ENCODE measurements at regions not wholly inside any gene's neighbourhood (a gene's known extent, or its start where the extent isn't known, plus 50 kb on each side); places are given as distances from the start of the nearest gene placed in this dataset.
"Not testable (repeated sequence)": the region's sequence is repeated elsewhere in the genome, so short reads cannot be mapped to it uniquely, and the experiment has no call there.

GRCh38 chr22:23485490-23485889, 94.6 kb downstream of the IGLL1 start:
- WGBS, 2 donors = 84 to 85% methylated on average over 4 of the region's 4 CpGs
- H3K4me1 ChIP-seq = no peaks in the 10 kb centered on the region
- DNase-seq (no peak), ATAC-seq (ENCODE audit: low FRiP score in 2 of 2) (peak in 1 of 2 donors; percentile 85)
- no peaks in the 10 kb centered on the region for H3K27me3 ChIP-seq
- no peaks in the 10 kb centered on the region for H3K9me3 ChIP-seq
- TF ChIP-seq POLR2AphosphoS5 (IDR thresholded peaks at IDR 0.05) (no peak), EP300 (IDR thresholded peaks at IDR 0.05) (no peak), POLR2A (IDR thresholded peaks at IDR 0.05) (no peak), CTCF (IDR thresholded peaks at IDR 0.05) (no peak)
- no peak overlapping the region for H3K27ac ChIP-seq
- no peaks in the 10 kb centered on the region for H3K36me3 ChIP-seq
- H3K4me3 ChIP-seq = no peak overlapping the region

- Histone ChIP-seq H3K27me3 (no peaks in the 10 kb centered on the region), H3K36me3 (no peaks in the 10 kb centered on the region), H3K9me3 (no peaks in the 10 kb centered on the region), H3K4me1 (no peaks in the 10 kb centered on the region), H3K4me3 (no peak overlapping the region), H3K27ac (no peak overlapping the region)
- DNase-seq (no peak), ATAC-seq (ENCODE audit: low FRiP score in 2 of 2) (no peak)
- WGBS, 2 donors = 94 to 95% methylated on average over 5 of the region's 5 CpGs
- TF ChIP-seq POLR2A (IDR thresholded peaks at IDR 0.05) (no peak), CTCF (IDR thresholded peaks at IDR 0.05) (no peak), POLR2AphosphoS5 (IDR thresholded peaks at IDR 0.05) (no peak), EP300 (IDR thresholded peaks at IDR 0.05) (no peak)
These were observed 95.4 kb downstream of the IGLL1 start for GRCh38 chr22:23484651-23485050.

- no peaks in the 10 kb centered on the region for H3K27me3 ChIP-seq
- no peak overlapping the region for H3K27ac ChIP-seq
- DNase-seq (no peak), ATAC-seq (ENCODE audit: low FRiP score in 2 of 2) (no peak)
- no peak overlapping the region for H3K4me3 ChIP-seq
- H3K4me1 ChIP-seq = no peaks in the 10 kb centered on the region
- no peaks in the 10 kb centered on the region for H3K36me3 ChIP-seq
- TF ChIP-seq POLR2AphosphoS5 (IDR thresholded peaks at IDR 0.05) = no peak
- no peak for TF ChIP-seq CTCF (IDR thresholded peaks at IDR 0.05)
- no peaks in the 10 kb centered on the region for H3K9me3 ChIP-seq
- 75 to 90% methylated on average over 4 to 5 of the region's 5 CpGs for WGBS, 2 donors
These were observed 98.7 kb downstream of the IGLL1 start for GRCh38 chr22:23481369-23481768.

- Histone ChIP-seq H3K9me3 (no peaks in the 10 kb centered on the region), H3K4me3 (no peak overlapping the region), H3K27me3 (no peaks in the 10 kb centered on the region), H3K36me3 (no peaks in the 10 kb centered on the region), H3K4me1 (no peaks in the 10 kb centered on the region), H3K27ac (no peak overlapping the region)
- ATAC-seq (ENCODE audit: low FRiP score in 2 of 2) = no peak
- no peak for DNase-seq
- TF ChIP-seq CTCF (IDR thresholded peaks at IDR 0.05) (no peak), EP300 (IDR thresholded peaks at IDR 0.05) (no peak), POLR2A (IDR thresholded peaks at IDR 0.05) (no peak), POLR2AphosphoS5 (IDR thresholded peaks at IDR 0.05) (no peak)
- whole genome bisulfite sequencing, 2 donors = 73 to 81% methylated on average over 4 of the region's 4 CpGs
These were observed 101.9 kb downstream of the IGLL1 start for GRCh38 chr22:23478175-23478574.

GRCh38 chr22:23474531-23474930, 105.6 kb downstream of the IGLL1 start:
- not testable (repeated sequence) for H3K36me3 ChIP-seq; H3K27ac ChIP-seq; ATAC-seq (ENCODE audit: low FRiP score in 2 of 2); H3K4me3 ChIP-seq; H3K9me3 ChIP-seq; DNase-seq; H3K27me3 ChIP-seq; H3K4me1 ChIP-seq
- 91 to 93% methylated on average over 6 of the region's 6 CpGs for WGBS, 2 donors
